GM12878 (cell line): ENCODE measurements at regions not wholly inside any gene's neighbourhood (a gene's known extent, or its start where the extent isn't known, plus 50 kb on each side); places are given as distances from the start of the nearest gene placed in this dataset.

Experiments
- ATAC-seq: fragments of 200-7000 bp; cut with Tn5 transposase; 3 replicates; pipeline ENCODE4 v1.9.1; 2020; ENCODE audit warnings: mild to moderate bottlenecking, moderate library complexity
- BruUV-seq: library from RNA; stranded (reverse); fragments of 400-500 nt; replicated peaks from 2 replicates; lab custom pipeline; 2021; lab: Mats Ljungman, UMichigan
- CTCF ChIA-PET: fragments of 300-600 bp; sonication (Branson Sonifier 250); formaldehyde crosslinking; extraction: SDS; loops from one replicate; lab custom pipeline; 2021; ENCODE audit warnings: inconsistent platforms; lab: Yijun Ruan, JAX
- POLR2A ChIA-PET: fragments of 350-600 bp; formaldehyde crosslinking; extraction: SDS; loops from one replicate; lab custom pipeline; 2021; ENCODE audit warnings: inconsistent platforms; lab: Charles Lee
- RAD21 ChIA-PET: fragments of 300-600 bp; sonication (Branson Sonifier 250); formaldehyde crosslinking; loops from one replicate; lab custom pipeline; 2023; ENCODE audit warnings: antibody characterized with exemption; ENCODE audit not compliant: unreplicated experiment; lab: Charles Lee
- SMC1A ChIA-PET: fragments of 300-600 bp; sonication (Branson Sonifier 250); formaldehyde crosslinking; loops from one replicate; lab custom pipeline; 2023; ENCODE audit not compliant: unreplicated experiment, uncharacterized antibody; lab: Charles Lee
- DNase-seq: peaks from one replicate; pipeline ENCODE4 v3.0.0-alpha.2; 2011; ENCODE audit warnings: low read depth, low spot score
- FAIRE-seq: peaks from 3 replicates; lab custom pipeline; 2011; peaks lifted over from hg19 to GRCh38; lab: Jason Lieb, UNC
- H2AFZ ChIP-seq: 2 replicates; pipeline ENCODE4 v1.6.0; 2011; ENCODE audit warnings: low read depth, low read length, control low read depth; ENCODE audit not compliant: control insufficient read depth
- H3K27ac ChIP-seq: 2 replicates; pipeline ENCODE4 v1.5.1; 2011; ENCODE audit warnings: control low read depth; ENCODE audit not compliant: control insufficient read depth, insufficient read depth
- H3K27me3 ChIP-seq, 2 experiments: replicated peaks in 1 of 2; 2 replicates each; pipeline versions ENCODE4 v1.6.0 to v1.6.1; 2011; ENCODE audit warnings: low read length in 1 of 2; ENCODE audit not compliant: control insufficient read depth in 2 of 2, insufficient read depth in 2 of 2
- H3K36me3 ChIP-seq, 2 experiments: 2 replicates each; pipeline ENCODE4 v1.5.1; 2011; ENCODE audit warnings: low read length in 1 of 2; ENCODE audit not compliant: control insufficient read depth in 2 of 2, insufficient read depth in 2 of 2
- H3K4me1 ChIP-seq: 2 replicates; pipeline ENCODE4 v1.6.1; 2011; ENCODE audit warnings: mild to moderate bottlenecking, low read length, moderate library complexity, mixed read lengths; ENCODE audit not compliant: control insufficient read depth, insufficient read depth
- H3K4me2 ChIP-seq: 2 replicates; pipeline ENCODE4 v1.6.0; 2011; ENCODE audit warnings: control low read depth; ENCODE audit not compliant: control insufficient read depth, insufficient read depth
- H3K4me3 ChIP-seq: fragments of 200-600 bp; sonication (generic); 2 replicates; pipeline ENCODE4 v1.5.1; 2016
- H3K79me2 ChIP-seq: 2 replicates; pipeline ENCODE4 v1.6.0; 2011; ENCODE audit warnings: low read length; ENCODE audit not compliant: control insufficient read depth, insufficient read depth
- H3K9ac ChIP-seq: 2 replicates; pipeline ENCODE4 v1.8.0; 2011; ENCODE audit warnings: low read length, control low read depth, mixed read lengths; ENCODE audit not compliant: control insufficient read depth, insufficient read depth
- H3K9me3 ChIP-seq: replicated peaks from 3 replicates; pipeline ENCODE4 v1.5.1; 2011; ENCODE audit warnings: mild to moderate bottlenecking, low read length; ENCODE audit not compliant: control insufficient read depth, insufficient read depth
- H4K20me1 ChIP-seq: 2 replicates; pipeline ENCODE4 v1.6.0; 2011; ENCODE audit not compliant: control insufficient read depth, insufficient read depth
- CBFB ChIP-seq: IDR thresholded peaks from 2 replicates; pipeline ENCODE4 v1.6.1; 2016; ENCODE audit warnings: antibody characterized with exemption, low read depth
- HDAC6 ChIP-seq: fragments of 200-600 bp; sonication (generic); IDR thresholded peaks from one replicate; pipeline ENCODE4 v1.8.0; 2017; ENCODE audit warnings: antibody characterized with exemption; ENCODE audit not compliant: unreplicated experiment
- RAD21 ChIP-seq: IDR thresholded peaks from 2 replicates; pipeline ENCODE4 v1.6.1; 2011; ENCODE audit warnings: mild to moderate bottlenecking, low read depth, low read length, moderate library complexity; ENCODE audit not compliant: insufficient read depth
- SMC3 ChIP-seq: IDR thresholded peaks from 2 replicates; pipeline ENCODE4 v1.6.1; 2011; ENCODE audit warnings: low read length, improper control_type of control experiment, borderline replicate concordance
- TCF12 ChIP-seq: IDR thresholded peaks from 2 replicates; pipeline ENCODE4 v1.6.1; 2011; ENCODE audit warnings: low read depth, mild to moderate bottlenecking, low read length
- WGBS: methylation state at CpG from one replicate; pipeline ENCODE4 v1.1.6; 2016; ENCODE audit warnings: low lambda C conversion rate; ENCODE audit not compliant: insufficient replicate concordance, insufficient coverage; ENCODE audit errors: missing lambda C conversion rate; 5-methylcytosine and 5-hydroxymethylcytosine counted together
- in situ Hi-C: fragments of 300-500 bp; cut with MboI; formaldehyde crosslinking; loops from 9 replicates; pipeline ENCODE4 v1.14.3; 2018; ENCODE audit warnings: mixed read lengths
- intact Hi-C: fragments of 100-400 bp; cut with micrococcal nuclease; formaldehyde crosslinking; loops from one replicate; pipeline ENCODE4 v1.14.2; 2022; ENCODE audit not compliant: unreplicated experiment
- TF ChIP-seq, protein P1 (sequence below), 3 experiments: IDR thresholded peaks in 2 of 3; conservative IDR thresholded peaks in 1 of 3; 2 replicates each; pipeline ENCODE4 v1.5.1; 2011; ENCODE audit warnings: low read depth in 3 of 3, low read length in 3 of 3, mild to moderate bottlenecking in 3 of 3, control low read depth in 2 of 3, moderate library complexity in 2 of 3, inconsistent platforms in 1 of 3, mixed read lengths in 1 of 3; ENCODE audit not compliant: control insufficient read depth in 2 of 3, insufficient read depth in 1 of 3; ENCODE audit errors: extremely low read depth in 1 of 3

GRCh38 chr18:53909668-53910067 is 314.8 kb downstream of the MBD2 start:
- Histone ChIP-seq H3K4me2 (no peak overlapping the region), H2AFZ (no peak overlapping the region), H3K4me3 (no peak overlapping the region), H3K36me3 (no peaks in the 10 kb centered on the region), H3K27me3 (0 out of 4 replicates have a peak, but pooled peaks cover 0 to 2% of the 10 kb centered on the region in 2 experiments), H3K9ac (no peak overlapping the region), H3K4me1 (no peaks in the 10 kb centered on the region), H4K20me1 (no peaks in the 10 kb centered on the region), H3K27ac (no peak overlapping the region), H3K79me2 (no peaks in the 10 kb centered on the region), H3K9me3 (no peaks in the 10 kb centered on the region)
- 1% methylated on average over 4 of the region's 4 CpGs for WGBS
- intact Hi-C loops (loop anchor here (1.0 kb wide), 1 partner anchor 210 kb away; no protein-coding TSS in a partner anchor), in situ Hi-C loops (loop anchor here (5.0 kb wide), 1 partner anchor 208 kb away; no protein-coding TSS in a partner anchor)
- POLR2A ChIA-PET: no interaction called here
- TF ChIP-seq CBFB (no peak), TCF12 (no peak), RAD21 (peak; percentile 64), SMC3 (peak; percentile 43; the same call in 1 of the 2 replicates), HDAC6 (no peak)
- TF ChIP-seq, protein P1, sequence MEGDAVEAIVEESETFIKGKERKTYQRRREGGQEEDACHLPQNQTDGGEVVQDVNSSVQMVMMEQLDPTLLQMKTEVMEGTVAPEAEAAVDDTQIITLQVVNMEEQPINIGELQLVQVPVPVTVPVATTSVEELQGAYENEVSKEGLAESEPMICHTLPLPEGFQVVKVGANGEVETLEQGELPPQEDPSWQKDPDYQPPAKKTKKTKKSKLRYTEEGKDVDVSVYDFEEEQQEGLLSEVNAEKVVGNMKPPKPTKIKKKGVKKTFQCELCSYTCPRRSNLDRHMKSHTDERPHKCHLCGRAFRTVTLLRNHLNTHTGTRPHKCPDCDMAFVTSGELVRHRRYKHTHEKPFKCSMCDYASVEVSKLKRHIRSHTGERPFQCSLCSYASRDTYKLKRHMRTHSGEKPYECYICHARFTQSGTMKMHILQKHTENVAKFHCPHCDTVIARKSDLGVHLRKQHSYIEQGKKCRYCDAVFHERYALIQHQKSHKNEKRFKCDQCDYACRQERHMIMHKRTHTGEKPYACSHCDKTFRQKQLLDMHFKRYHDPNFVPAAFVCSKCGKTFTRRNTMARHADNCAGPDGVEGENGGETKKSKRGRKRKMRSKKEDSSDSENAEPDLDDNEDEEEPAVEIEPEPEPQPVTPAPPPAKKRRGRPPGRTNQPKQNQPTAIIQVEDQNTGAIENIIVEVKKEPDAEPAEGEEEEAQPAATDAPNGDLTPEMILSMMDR (IDR thresholded peaks at IDR 0.05 in 2 of 3, conservative IDR thresholded peaks at IDR 0.05 in 1 of 3; ENCODE audit: control insufficient read depth in 2 of 3, extremely low read depth in 1 of 3, insufficient read depth in 1 of 3, low read depth in 3 of 3, low read length in 3 of 3): peak; percentile 57 to 64 (median 60)
- BruUV-seq: no TSS peak
- FAIRE-seq: peak; percentile 18
- RAD21 ChIA-PET: interaction anchor here (1.5 to 3.6 kb wide), 2 partner anchors 210 to 483 kb away, joined by 3 to 22 read pairs; no protein-coding TSS in a partner anchor
- SMC1A ChIA-PET: interaction anchor here (1.1 to 3.2 kb wide), 3 partner anchors 210 to 535 kb away, joined by 4 to 22 read pairs (median 8); no protein-coding TSS in a partner anchor
- DNase-seq: no peak
- CTCF ChIA-PET: interaction anchor here (0.9 to 4.9 kb wide), 4 partner anchors 209 to 420 kb away, joined by 3 to 75 read pairs (median 4); no protein-coding TSS in a partner anchor
- ATAC-seq: peak; percentile 91
